ENCODE measurements at regions not wholly inside any gene's neighbourhood (a gene's known extent, or its start where the extent isn't known, plus 50 kb on each side); places are given as distances from the start of the nearest gene placed in this dataset.

DNA sequence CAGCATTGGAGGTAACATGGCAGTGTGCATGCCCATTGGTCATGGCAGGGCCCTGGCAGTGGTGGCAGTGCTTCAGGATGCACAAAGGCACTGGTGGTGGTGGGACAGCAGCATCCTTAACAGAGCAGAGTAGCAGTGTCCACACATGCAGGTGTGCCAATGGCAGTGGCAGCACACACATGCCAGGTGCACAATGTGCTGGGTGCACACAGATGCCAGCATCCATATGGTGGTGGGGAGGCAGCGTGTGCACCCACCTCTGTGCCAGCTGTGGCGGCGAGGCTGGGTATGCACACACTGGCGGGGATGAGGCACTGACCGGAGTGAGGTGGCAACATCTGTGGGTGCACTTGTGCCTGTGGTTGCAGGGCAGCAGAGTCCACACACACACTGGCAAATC, 150.6 kb downstream of the SI start:
- H3K27ac ChIP-seq (ENCODE audit: low read depth in 1 of 2, low read length in 2 of 2): no peak overlapping the region
- H3K4me1 ChIP-seq (ENCODE audit: control insufficient read depth in 1 of 2, insufficient read depth in 2 of 2, low read length in 2 of 2): no peaks in the 10 kb centered on the region
- WGBS, 2 donors: 90 to 97% methylated on average over 5 of the region's 5 CpGs
- H3K36me3 ChIP-seq (ENCODE audit: control insufficient read depth in 1 of 2, insufficient read depth in 2 of 2, low read length in 1 of 2): no peaks in the 10 kb centered on the region
- peaks cover 5% of the 10 kb centered on the region for H3K9me3 ChIP-seq (ENCODE audit: control insufficient read depth, low read length)
- no peak overlapping the region for H3K4me3 ChIP-seq (ENCODE audit: low read length in 2 of 2)
- H3K27me3 ChIP-seq (ENCODE audit: control insufficient read depth in 1 of 2, insufficient read depth in 2 of 2, low read length in 1 of 2): no peaks in the 10 kb centered on the region
- no peak for DNase-seq
- intact Hi-C loops (cut with DNase I): no loop called here
- no peak for ATAC-seq (ENCODE audit: low FRiP score)

DNA sequence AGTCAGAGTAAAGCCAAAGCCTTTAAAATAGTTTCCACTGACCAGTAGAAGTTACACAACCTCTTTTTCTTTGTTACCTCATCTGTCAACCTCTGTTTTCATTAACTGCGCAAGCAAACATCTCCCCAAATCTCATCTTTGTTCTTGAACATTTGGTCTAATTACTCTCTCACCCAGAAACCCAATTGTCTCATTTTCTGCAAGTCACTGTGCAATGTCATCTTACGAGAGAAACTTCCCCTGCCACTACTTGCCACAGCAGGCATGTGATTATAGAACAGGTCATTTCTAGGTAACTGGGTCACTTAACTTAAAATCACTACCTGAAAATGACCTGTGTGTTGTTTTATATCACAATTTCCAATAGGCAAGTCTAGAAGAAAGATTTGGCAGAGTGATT, 159.4 kb downstream of the SI start:
- WGBS, 2 donors: 71 to 84% methylated on average over 2 of the region's 2 CpGs
- intact Hi-C loops (cut with DNase I): no loop called here
- Histone ChIP-seq H3K36me3 (ENCODE audit: control insufficient read depth in 1 of 2, insufficient read depth in 2 of 2, low read length in 1 of 2) (no peaks in the 10 kb centered on the region), H3K27me3 (ENCODE audit: control insufficient read depth in 1 of 2, insufficient read depth in 2 of 2, low read length in 1 of 2) (no peaks in the 10 kb centered on the region), H3K9me3 (ENCODE audit: control insufficient read depth, low read length) (no peaks in the 10 kb centered on the region), H3K4me3 (ENCODE audit: low read length in 2 of 2) (no peak overlapping the region), H3K4me1 (ENCODE audit: control insufficient read depth in 1 of 2, insufficient read depth in 2 of 2, low read length in 2 of 2) (no peaks in the 10 kb centered on the region), H3K27ac (ENCODE audit: low read depth in 1 of 2, low read length in 2 of 2) (no peak overlapping the region)
- no peak for ATAC-seq (ENCODE audit: low FRiP score)
- DNase-seq: no peak

DNA sequence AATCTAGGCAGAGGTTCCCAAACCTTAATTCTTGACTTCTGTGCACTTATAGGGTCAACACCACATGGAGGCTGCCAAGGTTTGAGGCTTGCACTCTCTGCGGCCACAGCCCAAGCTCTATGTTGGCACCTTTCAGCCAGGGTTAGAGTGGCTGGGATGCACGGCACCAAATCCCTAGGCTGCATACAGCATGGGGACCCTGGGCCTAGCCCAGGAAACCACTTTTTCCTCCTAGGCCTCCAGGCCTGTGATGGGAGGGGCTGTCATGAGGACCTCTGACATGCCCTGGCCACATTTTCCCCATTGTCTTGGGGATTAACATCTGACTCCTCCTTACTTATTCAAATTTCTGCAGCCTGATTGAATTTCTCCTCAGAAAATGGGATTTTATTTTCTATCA, 165.4 kb downstream of the SI start:
- Histone ChIP-seq H3K36me3 (ENCODE audit: control insufficient read depth in 1 of 2, insufficient read depth in 2 of 2, low read length in 1 of 2) (no peaks in the 10 kb centered on the region), H3K4me1 (ENCODE audit: control insufficient read depth in 1 of 2, insufficient read depth in 2 of 2, low read length in 2 of 2) (no peaks in the 10 kb centered on the region), H3K27me3 (ENCODE audit: control insufficient read depth in 1 of 2, insufficient read depth in 2 of 2, low read length in 1 of 2) (no peaks in the 10 kb centered on the region), H3K27ac (ENCODE audit: low read depth in 1 of 2, low read length in 2 of 2) (no peak overlapping the region), H3K9me3 (ENCODE audit: control insufficient read depth, low read length) (no peaks in the 10 kb centered on the region), H3K4me3 (ENCODE audit: low read length in 2 of 2) (no peak overlapping the region)
- intact Hi-C loops (cut with DNase I): no loop called here
- WGBS, 2 donors: 93 to 97% methylated on average over 2 of the region's 2 CpGs
- DNase-seq: no peak
- no peak for ATAC-seq (ENCODE audit: low FRiP score)

DNA sequence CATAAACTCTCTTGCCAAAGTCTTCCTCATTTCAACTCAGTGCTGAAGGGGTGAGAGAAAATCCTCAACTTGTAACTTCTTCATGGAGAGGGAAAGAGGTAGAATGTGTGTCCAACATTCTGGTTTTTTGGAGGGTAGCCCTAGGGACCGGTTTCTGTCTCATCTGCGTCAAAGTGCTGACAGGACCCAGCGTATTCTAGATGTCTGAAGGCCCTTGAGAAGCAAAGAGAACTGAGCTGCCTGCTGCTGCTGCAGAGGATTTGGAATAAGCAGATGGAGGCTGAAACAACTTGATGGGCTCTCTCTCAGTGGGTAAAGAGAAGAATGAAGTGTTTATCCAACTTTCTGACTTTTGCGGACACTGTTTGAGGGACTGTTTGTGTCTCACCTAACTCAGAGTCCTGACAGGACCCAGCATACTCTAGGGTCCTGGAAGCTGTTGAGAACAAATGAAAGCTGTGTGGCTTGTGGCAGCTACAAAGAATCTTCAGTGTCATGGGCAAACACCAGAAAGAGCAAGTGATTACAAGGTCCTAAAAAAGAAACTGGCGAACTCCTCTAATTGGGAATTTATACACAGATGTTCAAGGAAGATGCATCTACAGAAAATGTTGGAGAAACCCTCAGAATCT, 174.4 kb downstream of the SI start:
- 45 to 55% methylated on average over 5 of the region's 5 CpGs for WGBS, 2 donors
- DNase-seq (no peak), ATAC-seq (ENCODE audit: low FRiP score) (no peak)
- H3K36me3 ChIP-seq (ENCODE audit: control insufficient read depth in 1 of 2, insufficient read depth in 2 of 2, low read length in 1 of 2): no peaks in the 10 kb centered on the region
- intact Hi-C loops (cut with DNase I): no loop called here
- H3K4me1 ChIP-seq (ENCODE audit: control insufficient read depth in 1 of 2, insufficient read depth in 2 of 2, low read length in 2 of 2): no peaks in the 10 kb centered on the region
- no peak overlapping the region for H3K4me3 ChIP-seq (ENCODE audit: low read length in 2 of 2)
- no peak overlapping the region for H3K27ac ChIP-seq (ENCODE audit: low read depth in 1 of 2, low read length in 2 of 2)
- H3K27me3 ChIP-seq (ENCODE audit: control insufficient read depth in 1 of 2, insufficient read depth in 2 of 2, low read length in 1 of 2): peaks cover 0 to 2% of the 10 kb centered on the region in 2 donors
- H3K9me3 ChIP-seq (ENCODE audit: control insufficient read depth, low read length): peaks cover 1% of the 10 kb centered on the region

DNA sequence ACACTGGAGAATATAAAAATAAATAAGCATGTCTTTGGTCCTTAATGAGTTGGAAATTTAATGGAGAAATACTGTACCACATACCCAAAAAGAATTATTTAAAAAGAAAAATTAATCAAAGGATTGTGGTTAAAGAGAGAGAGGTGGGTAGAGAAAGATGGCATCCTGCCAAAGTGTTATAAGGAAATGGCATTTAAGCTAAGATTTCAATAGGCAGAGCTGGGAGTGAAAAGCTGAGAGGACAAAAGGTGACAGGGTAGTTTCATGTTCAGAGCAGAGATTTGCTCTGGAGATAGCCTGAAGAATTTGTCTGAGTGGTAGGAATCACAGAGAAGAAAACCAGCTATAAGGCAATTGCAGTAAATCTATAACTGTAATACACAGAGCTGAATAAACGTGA, 181.0 kb downstream of the SI start:
- 54 to 62% methylated on average over 1 of the region's 1 CpG for WGBS, 2 donors
- no peak overlapping the region for H3K4me3 ChIP-seq (ENCODE audit: low read length in 2 of 2)
- no peaks in the 10 kb centered on the region for H3K4me1 ChIP-seq (ENCODE audit: control insufficient read depth in 1 of 2, insufficient read depth in 2 of 2, low read length in 2 of 2)
- H3K27me3 ChIP-seq (ENCODE audit: control insufficient read depth in 1 of 2, insufficient read depth in 2 of 2, low read length in 1 of 2): no peaks in the 10 kb centered on the region
- intact Hi-C loops (cut with DNase I): no loop called here
- no peak for ATAC-seq (ENCODE audit: low FRiP score)
- no peak for DNase-seq
- peaks cover 1% of the 10 kb centered on the region for H3K9me3 ChIP-seq (ENCODE audit: control insufficient read depth, low read length)
- no peak overlapping the region for H3K27ac ChIP-seq (ENCODE audit: low read depth in 1 of 2, low read length in 2 of 2)
- no peaks in the 10 kb centered on the region for H3K36me3 ChIP-seq (ENCODE audit: control insufficient read depth in 1 of 2, insufficient read depth in 2 of 2, low read length in 1 of 2)

DNA sequence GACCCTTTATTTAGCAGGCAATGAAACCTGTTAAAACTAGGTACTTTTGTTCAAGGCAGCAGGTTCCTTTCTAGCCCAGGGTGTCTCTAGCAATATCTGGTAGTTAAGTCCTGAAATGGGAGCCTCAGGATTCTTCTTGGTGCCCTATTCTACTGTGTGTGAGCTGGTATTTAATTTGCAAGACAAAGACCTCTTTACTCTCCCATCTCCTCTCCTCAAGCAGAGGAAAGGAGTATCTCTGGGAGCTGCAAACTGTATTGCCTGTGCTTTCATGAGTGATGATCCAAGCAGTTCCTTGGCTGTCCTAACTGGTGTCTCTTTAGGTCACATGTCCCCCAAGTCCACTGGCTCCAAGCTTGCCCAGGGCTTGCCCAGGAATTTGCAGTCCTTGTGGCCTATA, 188.2 kb downstream of the SI start:
- Histone ChIP-seq H3K4me1 (ENCODE audit: control insufficient read depth in 1 of 2, insufficient read depth in 2 of 2, low read length in 2 of 2) (no peaks in the 10 kb centered on the region), H3K27ac (ENCODE audit: low read depth in 1 of 2, low read length in 2 of 2) (no peak overlapping the region), H3K27me3 (ENCODE audit: control insufficient read depth in 1 of 2, insufficient read depth in 2 of 2, low read length in 1 of 2) (no peaks in the 10 kb centered on the region), H3K36me3 (ENCODE audit: control insufficient read depth in 1 of 2, insufficient read depth in 2 of 2, low read length in 1 of 2) (no peaks in the 10 kb centered on the region), H3K9me3 (ENCODE audit: control insufficient read depth, low read length) (no peaks in the 10 kb centered on the region), H3K4me3 (ENCODE audit: low read length in 2 of 2) (no peak overlapping the region)
- intact Hi-C loops (cut with DNase I): no loop called here
- ATAC-seq (ENCODE audit: low FRiP score): no peak
- DNase-seq: no peak

DNA sequence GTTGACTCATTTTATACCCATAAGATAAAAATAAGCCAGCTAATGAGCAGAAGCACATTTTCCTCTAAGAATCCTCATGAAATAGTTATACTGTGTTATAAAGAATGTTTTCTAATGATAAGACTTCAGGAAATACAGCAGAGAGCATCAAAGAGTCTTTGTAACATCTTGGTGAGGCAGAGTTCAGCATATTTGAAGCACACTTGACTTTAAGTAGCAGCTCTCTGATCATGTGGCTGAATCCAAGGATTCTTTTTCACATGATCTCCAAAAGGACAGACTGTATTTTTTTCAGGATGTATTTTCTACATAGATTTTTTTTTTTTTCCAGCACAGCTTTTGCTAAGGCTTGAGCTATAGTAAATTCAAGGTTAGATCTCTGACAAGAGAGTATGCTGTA, 195.1 kb downstream of the SI start:
- Histone ChIP-seq H3K36me3 (ENCODE audit: control insufficient read depth in 1 of 2, insufficient read depth in 2 of 2, low read length in 1 of 2) (no peaks in the 10 kb centered on the region), H3K4me1 (ENCODE audit: control insufficient read depth in 1 of 2, insufficient read depth in 2 of 2, low read length in 2 of 2) (no peaks in the 10 kb centered on the region), H3K9me3 (ENCODE audit: control insufficient read depth, low read length) (no peaks in the 10 kb centered on the region), H3K27me3 (ENCODE audit: control insufficient read depth in 1 of 2, insufficient read depth in 2 of 2, low read length in 1 of 2) (no peaks in the 10 kb centered on the region), H3K4me3 (ENCODE audit: low read length in 2 of 2) (no peak overlapping the region), H3K27ac (ENCODE audit: low read depth in 1 of 2, low read length in 2 of 2) (no peak overlapping the region)
- DNase-seq: no peak
- intact Hi-C loops (cut with DNase I): no loop called here
- ATAC-seq (ENCODE audit: low FRiP score): no peak

DNA sequence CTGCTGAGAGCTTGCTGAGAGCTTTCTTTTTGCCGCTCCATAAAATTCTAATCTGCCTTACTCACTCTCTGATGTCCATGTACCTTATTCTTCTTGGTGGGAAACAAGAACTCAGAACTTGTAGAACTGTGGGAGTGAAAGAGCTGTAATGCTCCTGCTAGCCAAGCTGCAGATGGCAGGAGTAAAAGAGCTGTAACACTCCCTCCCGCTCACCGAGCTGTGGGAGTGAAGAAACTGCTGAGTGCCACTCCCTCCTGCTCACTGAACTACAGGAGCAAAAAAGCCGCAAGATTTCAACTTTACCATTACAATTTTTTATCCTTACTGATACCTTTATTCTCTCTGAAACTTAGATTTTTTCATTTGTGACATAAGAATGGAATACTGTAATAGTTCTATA, 199.1 kb downstream of the SI start:
- Histone ChIP-seq H3K4me1 (ENCODE audit: control insufficient read depth in 1 of 2, insufficient read depth in 2 of 2, low read length in 2 of 2) (no peaks in the 10 kb centered on the region), H3K27me3 (ENCODE audit: control insufficient read depth in 1 of 2, insufficient read depth in 2 of 2, low read length in 1 of 2) (no peaks in the 10 kb centered on the region), H3K27ac (ENCODE audit: low read depth in 1 of 2, low read length in 2 of 2) (no peak overlapping the region), H3K9me3 (ENCODE audit: control insufficient read depth, low read length) (no peaks in the 10 kb centered on the region), H3K4me3 (ENCODE audit: low read length in 2 of 2) (no peak overlapping the region), H3K36me3 (ENCODE audit: control insufficient read depth in 1 of 2, insufficient read depth in 2 of 2, low read length in 1 of 2) (no peaks in the 10 kb centered on the region)
- intact Hi-C loops (cut with DNase I): no loop called here
- 56 to 67% methylated on average over 4 of the region's 4 CpGs for WGBS, 2 donors
- no peak for ATAC-seq (ENCODE audit: low FRiP score)
- DNase-seq: no peak

DNA sequence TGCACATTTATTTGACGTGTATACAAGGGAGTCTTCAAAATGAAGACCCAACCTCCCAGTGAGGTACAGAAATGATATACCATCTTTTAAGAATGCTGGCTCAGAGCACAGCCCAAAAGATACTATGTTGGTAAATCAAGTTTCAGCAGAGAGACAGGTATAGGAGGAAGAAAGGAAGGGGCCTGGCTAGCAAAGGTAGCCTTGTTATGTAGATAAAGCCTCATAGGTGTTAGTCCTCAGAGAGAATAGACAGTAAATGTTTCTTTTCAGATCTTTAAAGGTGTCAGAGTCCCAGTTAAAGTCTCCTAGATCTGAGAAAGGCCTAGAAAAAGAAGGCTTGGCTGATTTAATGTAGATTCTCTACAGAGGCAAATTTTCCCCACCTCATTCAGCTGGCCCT, 213.8 kb downstream of the SI start:
- no peaks in the 10 kb centered on the region for H3K36me3 ChIP-seq (ENCODE audit: control insufficient read depth in 1 of 2, insufficient read depth in 2 of 2, low read length in 1 of 2)
- WGBS, 2 donors: 0 to 100% methylated on average over 1 of the region's 1 CpG
- DNase-seq: no peak

More for the DNA sequence above, 213.8 kb downstream of the SI start:
- Histone ChIP-seq H3K9me3 (ENCODE audit: control insufficient read depth, low read length) (no peaks in the 10 kb centered on the region), H3K4me3 (ENCODE audit: low read length in 2 of 2) (no peak overlapping the region), H3K4me1 (ENCODE audit: control insufficient read depth in 1 of 2, insufficient read depth in 2 of 2, low read length in 2 of 2) (no peaks in the 10 kb centered on the region), H3K27me3 (ENCODE audit: control insufficient read depth in 1 of 2, insufficient read depth in 2 of 2, low read length in 1 of 2) (no peaks in the 10 kb centered on the region), H3K27ac (ENCODE audit: low read depth in 1 of 2, low read length in 2 of 2) (no peak overlapping the region)
- no peak for ATAC-seq (ENCODE audit: low FRiP score)
- intact Hi-C loops (cut with DNase I): no loop called here

All from aorta (tissue), 5 donors.